KMS-11 (cell line): ENCODE measurements at regions not wholly inside any gene's neighbourhood (a gene's known extent, or its start where the extent isn't known, plus 50 kb on each side); places are given as distances from the start of the nearest gene placed in this dataset.

Experiments used
- H2AFZ ChIP-seq: fragments of 200-600 bp; sonication (generic); 2 replicates; pipeline ENCODE4 v1.6.1; 2016; ENCODE audit warnings: antibody characterized with exemption, mixed run types, low read depth
- H3K27ac ChIP-seq: fragments of 200-600 bp; sonication (generic); 2 replicates; pipeline ENCODE4 v1.6.1; 2016; ENCODE audit warnings: mild to moderate bottlenecking, mixed run types
- H3K27me3 ChIP-seq: fragments of 200-600 bp; sonication (generic); 2 replicates; pipeline ENCODE4 v1.6.1; 2017; ENCODE audit warnings: mild to moderate bottlenecking, low read depth, mixed run types, moderate library complexity; ENCODE audit not compliant: insufficient read depth
- H3K36me3 ChIP-seq: fragments of 200-600 bp; sonication (generic); 2 replicates; pipeline ENCODE4 v1.6.1; 2017; ENCODE audit warnings: mild to moderate bottlenecking, mixed run types; ENCODE audit not compliant: insufficient read depth
- H3K4me1 ChIP-seq: fragments of 200-600 bp; sonication (generic); 2 replicates; pipeline ENCODE4 v1.6.1; 2016; ENCODE audit warnings: mild to moderate bottlenecking, low read depth, mixed run types; ENCODE audit not compliant: poor library complexity, severe bottlenecking
- H3K4me2 ChIP-seq: fragments of 200-600 bp; sonication (generic); 2 replicates; pipeline ENCODE4 v1.7.0; 2016; ENCODE audit warnings: mild to moderate bottlenecking, mixed run types
- H3K4me3 ChIP-seq: fragments of 200-600 bp; sonication (generic); IDR thresholded peaks from 2 replicates; pipeline ENCODE4 v1.6.1; 2017; ENCODE audit warnings: low read depth, low read length, mixed read lengths; ENCODE audit not compliant: insufficient read depth
- H3K79me2 ChIP-seq: fragments of 200-600 bp; sonication (generic); 2 replicates; pipeline ENCODE4 v1.6.1; 2016; ENCODE audit warnings: low read depth, mixed run types; ENCODE audit not compliant: insufficient read depth
- H3K9ac ChIP-seq: fragments of 200-600 bp; sonication (generic); 2 replicates; pipeline ENCODE4 v1.6.1; 2016; ENCODE audit warnings: mild to moderate bottlenecking, mixed run types
- H4K20me1 ChIP-seq: fragments of 200-600 bp; sonication (generic); 2 replicates; pipeline ENCODE4 v1.6.1; 2016; ENCODE audit warnings: mild to moderate bottlenecking, mixed run types; ENCODE audit not compliant: insufficient read depth
- TF ChIP-seq, protein P1 (sequence below): fragments of 200-600 bp; sonication (generic); conservative IDR thresholded peaks from 2 replicates; pipeline ENCODE4 v1.6.1; 2017; ENCODE audit warnings: low read depth, mild to moderate bottlenecking, antibody characterized with exemption, low read length, moderate library complexity, mixed read lengths

DNA sequence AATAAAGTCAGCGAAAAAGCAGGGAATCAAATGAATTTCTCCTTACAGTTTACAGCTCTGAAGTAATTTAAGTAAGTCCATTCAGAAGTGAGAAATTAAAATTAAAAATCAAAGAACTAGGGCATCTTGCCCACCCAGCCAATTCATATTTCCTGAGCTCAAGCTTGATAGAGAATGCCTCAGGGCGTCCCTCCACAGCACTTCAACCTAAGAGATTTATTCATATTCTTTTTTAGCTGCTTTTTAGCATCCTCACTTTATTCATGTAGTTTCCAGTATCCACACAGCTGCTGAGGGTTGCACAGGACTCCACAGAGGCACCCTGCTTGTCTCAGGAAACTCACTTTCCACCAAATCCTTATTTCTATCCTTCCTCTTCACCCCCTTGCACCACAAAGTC, 900.3 kb downstream of the BCL11A start:
- TF ChIP-seq, protein P1, sequence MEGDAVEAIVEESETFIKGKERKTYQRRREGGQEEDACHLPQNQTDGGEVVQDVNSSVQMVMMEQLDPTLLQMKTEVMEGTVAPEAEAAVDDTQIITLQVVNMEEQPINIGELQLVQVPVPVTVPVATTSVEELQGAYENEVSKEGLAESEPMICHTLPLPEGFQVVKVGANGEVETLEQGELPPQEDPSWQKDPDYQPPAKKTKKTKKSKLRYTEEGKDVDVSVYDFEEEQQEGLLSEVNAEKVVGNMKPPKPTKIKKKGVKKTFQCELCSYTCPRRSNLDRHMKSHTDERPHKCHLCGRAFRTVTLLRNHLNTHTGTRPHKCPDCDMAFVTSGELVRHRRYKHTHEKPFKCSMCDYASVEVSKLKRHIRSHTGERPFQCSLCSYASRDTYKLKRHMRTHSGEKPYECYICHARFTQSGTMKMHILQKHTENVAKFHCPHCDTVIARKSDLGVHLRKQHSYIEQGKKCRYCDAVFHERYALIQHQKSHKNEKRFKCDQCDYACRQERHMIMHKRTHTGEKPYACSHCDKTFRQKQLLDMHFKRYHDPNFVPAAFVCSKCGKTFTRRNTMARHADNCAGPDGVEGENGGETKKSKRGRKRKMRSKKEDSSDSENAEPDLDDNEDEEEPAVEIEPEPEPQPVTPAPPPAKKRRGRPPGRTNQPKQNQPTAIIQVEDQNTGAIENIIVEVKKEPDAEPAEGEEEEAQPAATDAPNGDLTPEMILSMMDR, result no peak
- no peaks in the 10 kb centered on the region for H3K79me2 ChIP-seq
- H3K4me1 ChIP-seq, result no peaks in the 10 kb centered on the region
- H3K4me3 ChIP-seq, result no peak overlapping the region
- H3K4me2 ChIP-seq, result no peak overlapping the region
- no peaks in the 10 kb centered on the region for H3K36me3 ChIP-seq
- no peak overlapping the region for H3K27ac ChIP-seq
- no peaks in the 10 kb centered on the region for H3K27me3 ChIP-seq
- no peaks in the 10 kb centered on the region for H4K20me1 ChIP-seq
- no peak overlapping the region for H3K9ac ChIP-seq
- no peak overlapping the region for H2AFZ ChIP-seq

DNA sequence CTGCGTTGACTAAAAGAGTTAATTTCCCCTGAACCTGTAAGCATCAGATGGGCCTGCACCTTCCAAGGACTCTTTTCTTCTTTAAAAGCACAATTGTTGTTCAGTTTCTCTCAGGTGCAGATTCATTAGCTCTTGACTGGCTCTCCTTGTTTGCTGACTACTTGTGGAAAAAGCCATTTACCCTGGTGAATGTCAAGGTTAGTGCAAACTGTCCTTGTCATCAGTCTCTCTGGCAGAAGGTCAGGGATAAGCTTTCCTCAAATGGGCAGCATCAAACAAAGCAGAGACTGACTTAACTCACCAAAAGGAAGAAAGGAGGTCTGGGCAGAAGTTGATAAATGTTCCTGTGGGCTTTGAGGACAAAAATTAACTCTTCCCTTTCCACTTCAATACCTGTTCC, 922.7 kb downstream of the BCL11A start:
- H2AFZ ChIP-seq, result no peak overlapping the region
- H3K36me3 ChIP-seq, result no peaks in the 10 kb centered on the region
- H3K27me3 ChIP-seq, result no peaks in the 10 kb centered on the region
- TF ChIP-seq, protein P1, result no peak
- no peaks in the 10 kb centered on the region for H4K20me1 ChIP-seq
- no peak overlapping the region for H3K9ac ChIP-seq
- no peak overlapping the region for H3K27ac ChIP-seq
- no peaks in the 10 kb centered on the region for H3K79me2 ChIP-seq
- H3K4me3 ChIP-seq, result no peak overlapping the region
- no peak overlapping the region for H3K4me2 ChIP-seq
- no peaks in the 10 kb centered on the region for H3K4me1 ChIP-seq

DNA sequence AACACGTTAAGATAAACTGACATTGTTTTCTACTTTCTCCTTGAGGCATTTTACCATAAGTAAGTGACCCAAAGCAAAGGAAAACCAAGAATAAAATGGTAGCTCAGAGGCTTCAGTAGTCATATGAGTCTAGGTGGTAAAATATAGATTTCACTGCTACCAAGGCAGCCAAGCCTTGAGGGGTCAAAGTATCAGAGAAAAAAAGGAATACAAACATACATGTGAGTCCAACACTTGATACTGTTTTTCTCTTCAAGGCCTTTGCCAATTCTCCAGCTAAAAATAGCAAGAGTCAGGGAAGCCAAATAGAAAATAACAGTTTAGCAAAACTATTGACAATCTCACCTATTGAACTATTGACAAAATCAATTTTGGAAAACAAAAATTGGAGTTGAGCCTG, 925.9 kb downstream of the BCL11A start:
- no peaks in the 10 kb centered on the region for H4K20me1 ChIP-seq
- no peaks in the 10 kb centered on the region for H3K79me2 ChIP-seq
- no peaks in the 10 kb centered on the region for H3K4me1 ChIP-seq
- H2AFZ ChIP-seq, result no peak overlapping the region
- TF ChIP-seq, protein P1, result no peak
- no peak overlapping the region for H3K4me2 ChIP-seq
- no peaks in the 10 kb centered on the region for H3K36me3 ChIP-seq
- no peak overlapping the region for H3K9ac ChIP-seq
- H3K27me3 ChIP-seq, result no peaks in the 10 kb centered on the region
- no peak overlapping the region for H3K27ac ChIP-seq
- H3K4me3 ChIP-seq, result no peak overlapping the region

DNA sequence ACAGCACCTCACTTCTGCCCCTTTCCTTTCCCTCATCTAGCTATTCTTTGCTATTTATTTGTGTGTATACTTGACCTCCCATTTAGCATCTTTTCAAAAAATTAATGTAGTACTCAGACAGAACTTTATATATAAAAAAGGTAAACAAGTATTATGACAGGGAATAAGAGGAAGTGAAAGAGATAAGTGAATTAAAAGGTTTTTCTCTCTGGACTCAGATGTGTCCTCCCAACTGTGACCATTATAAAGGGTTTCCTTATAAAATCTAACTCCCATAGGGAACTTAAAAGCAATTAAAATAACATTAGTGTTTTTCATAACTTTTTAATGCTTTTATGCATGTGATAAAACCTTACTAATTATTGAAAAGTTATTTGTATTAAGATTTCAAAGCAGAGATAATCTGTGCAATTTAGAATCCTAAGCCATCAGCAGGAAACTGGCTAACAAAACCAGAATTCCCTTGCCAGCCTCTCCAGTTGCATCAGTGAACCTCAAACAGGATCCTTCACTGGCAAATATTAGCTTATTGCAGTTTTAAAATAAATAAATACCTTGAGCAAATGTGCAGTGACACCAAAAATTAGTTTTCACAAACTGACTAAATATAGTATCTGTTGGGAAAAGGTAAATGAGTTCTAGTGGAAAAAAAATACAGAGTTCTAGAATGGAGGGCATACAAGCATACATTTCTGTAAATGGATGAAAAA, 930.7 kb downstream of the BCL11A start:
- Histone ChIP-seq H3K79me2 (no peaks in the 10 kb centered on the region), H4K20me1 (no peaks in the 10 kb centered on the region), H3K9ac (no peak overlapping the region), H3K27ac (no peak overlapping the region), H2AFZ (no peak overlapping the region), H3K4me3 (no peak overlapping the region), H3K36me3 (no peaks in the 10 kb centered on the region), H3K27me3 (no peaks in the 10 kb centered on the region), H3K4me2 (no peak overlapping the region), H3K4me1 (no peaks in the 10 kb centered on the region)
- TF ChIP-seq, protein P1, result no peak
